Endothelial cell of umbilical vein (primary cell): ENCODE measurements at regions not wholly inside any gene's neighbourhood (a gene's known extent, or its start where the extent isn't known, plus 50 kb on each side); places are given as distances from the start of the nearest gene placed in this dataset.

Experiments used
- CTCF ChIP-seq, 2 donors: IDR thresholded peaks; 1 replicate in 1 of 2; 2 replicates in 1 of 2; pipeline ENCODE4 v1.5.1; 2011; ENCODE audit warnings: low read length in 2 of 2, mild to moderate bottlenecking in 2 of 2, moderate library complexity in 2 of 2, control low read depth in 1 of 2, inconsistent platforms in 1 of 2, low read depth in 1 of 2; ENCODE audit not compliant: insufficient read depth in 1 of 2; ENCODE audit errors: extremely low read depth in 1 of 2
- POLR2AphosphoS5 ChIP-seq: IDR thresholded peaks from 2 replicates; pipeline ENCODE4 v1.6.1; 2012; ENCODE audit warnings: low read depth, mild to moderate bottlenecking, control low read depth, low read length, moderate library complexity; ENCODE audit not compliant: insufficient read depth

GRCh38 chr7:46175221-46175620 is 254.1 kb upstream of the IGFBP3 start:
- TF ChIP-seq CTCF (IDR thresholded peaks at IDR 0.05; ENCODE audit: extremely low read depth in 1 of 2, insufficient read depth in 1 of 2, low read depth in 1 of 2, low read length in 2 of 2) (no peak), POLR2AphosphoS5 (no peak)
